ENCODE measurements at regions not wholly inside any gene's neighbourhood (a gene's known extent, or its start where the extent isn't known, plus 50 kb on each side); places are given as distances from the start of the nearest gene placed in this dataset.
"Not testable (repeated sequence)": the region's sequence is repeated elsewhere in the genome, so short reads cannot be mapped to it uniquely, and the experiment has no call there.

DNA sequence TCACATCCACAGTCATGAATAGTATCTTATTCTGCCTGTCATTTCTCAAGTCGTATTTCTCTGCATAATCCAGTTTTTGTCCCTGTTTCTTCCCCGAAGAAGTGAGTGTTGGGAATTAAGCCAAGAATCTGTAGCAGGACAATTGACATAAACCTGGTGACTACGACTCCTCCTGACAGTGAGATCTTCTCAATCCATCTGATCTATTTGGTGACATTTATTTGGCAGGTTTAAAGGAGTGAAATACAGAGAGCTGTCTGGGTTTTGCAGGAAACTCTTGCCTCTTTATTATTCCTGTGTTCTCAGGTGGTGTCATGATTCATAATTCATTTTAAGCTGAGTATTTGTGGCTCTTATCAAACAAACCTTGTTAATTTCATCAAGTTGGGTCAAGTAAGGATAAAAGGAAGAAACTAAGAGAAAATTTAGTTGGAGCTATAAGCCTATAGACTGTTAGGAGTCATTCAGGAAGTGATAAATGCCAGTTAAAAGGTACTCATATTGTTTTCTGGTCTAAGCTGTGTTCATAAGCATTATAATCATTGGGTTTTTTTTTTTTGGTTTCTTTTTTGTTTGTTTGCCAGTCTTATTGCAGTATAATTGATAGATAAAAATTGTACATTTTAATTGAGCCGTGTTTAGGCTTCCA, 95.9 kb upstream of the PCSK1 start:
- in situ Hi-C loops (cut with HindIII; ENCODE audit: low sequenced_read_pairs), result no loop called here

GRCh38 chr5:96529559-96529958, 96.5 kb upstream of the PCSK1 start:
- in situ Hi-C loops (cut with HindIII; ENCODE audit: low sequenced_read_pairs), result no loop called here

- in situ Hi-C loops (cut with HindIII; ENCODE audit: low sequenced_read_pairs), result no loop called here
These were observed 97.9 kb upstream of the PCSK1 start for GRCh38 chr5:96530901-96531300.

DNA sequence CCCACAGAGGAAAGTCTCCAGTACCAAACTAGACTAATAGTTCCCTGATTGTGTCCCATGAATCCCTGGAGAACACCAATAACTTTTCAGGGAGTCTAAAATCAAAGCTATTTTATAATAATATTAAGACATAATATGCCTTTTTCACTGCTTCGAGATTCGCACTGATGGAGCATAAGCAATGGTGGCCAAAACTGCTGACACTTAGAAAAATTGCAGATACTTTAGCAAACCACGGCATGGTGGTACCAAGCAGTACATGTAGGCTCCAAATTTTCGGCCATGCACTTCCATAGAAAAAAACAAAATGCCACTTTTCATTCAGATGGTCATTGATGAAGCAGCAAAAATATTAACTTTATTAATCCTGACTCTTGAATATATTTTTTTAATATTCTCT, 100.3 kb upstream of the PCSK1 start:
- in situ Hi-C loops (cut with HindIII; ENCODE audit: low sequenced_read_pairs), result no loop called here

GRCh38 chr5:96537386-96537785, 104.3 kb upstream of the PCSK1 start:
- in situ Hi-C loops (cut with HindIII; ENCODE audit: low sequenced_read_pairs), result no loop called here

- in situ Hi-C loops (cut with HindIII; ENCODE audit: low sequenced_read_pairs), result no loop called here
These were observed 105.8 kb upstream of the PCSK1 start for GRCh38 chr5:96538808-96539250.

DNA sequence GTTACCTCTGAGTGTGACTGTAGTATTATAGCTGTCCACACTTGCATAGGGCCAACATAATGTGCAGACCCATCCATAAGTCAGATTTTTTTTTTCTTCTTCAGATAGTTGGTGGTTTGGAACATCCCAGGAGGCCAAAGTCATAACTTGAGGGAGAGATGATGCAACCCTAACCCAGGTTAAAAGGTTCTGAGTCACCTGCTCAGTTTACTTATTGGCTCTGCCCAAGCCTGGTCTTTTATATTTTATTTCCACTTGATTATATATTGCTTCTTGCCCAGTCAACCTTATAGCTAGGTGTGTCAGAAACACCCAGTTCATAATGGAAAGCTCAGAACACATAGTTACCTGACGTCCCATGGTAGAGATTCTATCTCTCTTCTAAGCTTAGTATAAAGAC, 113.1 kb upstream of the PCSK1 start:
- in situ Hi-C loops (cut with HindIII; ENCODE audit: low sequenced_read_pairs), result no loop called here

GRCh38 chr5:96547486-96547885, 114.4 kb upstream of the PCSK1 start:
- in situ Hi-C loops (cut with HindIII; ENCODE audit: low sequenced_read_pairs), result no loop called here

GRCh38 chr5:96548905-96549304, 113.3 kb upstream of the CAST start:
- in situ Hi-C loops (cut with HindIII; ENCODE audit: low sequenced_read_pairs), result no loop called here

DNA sequence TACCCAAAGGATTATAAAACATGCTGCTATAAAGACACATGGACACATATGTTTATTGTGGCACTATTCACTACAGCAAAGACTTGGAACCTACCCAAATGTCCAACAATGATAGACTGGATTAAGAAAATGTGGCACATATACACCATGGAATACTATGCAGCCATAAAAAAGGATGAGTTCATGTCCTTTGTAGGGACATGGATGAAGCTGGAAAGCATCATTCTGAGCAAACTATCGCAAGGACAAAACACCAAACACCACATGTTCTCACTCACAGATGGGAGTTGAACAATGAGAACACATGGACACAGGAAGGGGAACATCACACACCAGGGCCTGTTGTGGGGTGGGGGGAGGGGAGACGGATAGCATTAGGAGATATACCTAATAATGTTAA, 101.3 kb upstream of the CAST start:
- in situ Hi-C loops (cut with HindIII; ENCODE audit: low sequenced_read_pairs), result not testable (repeated sequence)

- in situ Hi-C loops (cut with HindIII; ENCODE audit: low sequenced_read_pairs), result no loop called here
These were observed 99.6 kb upstream of the CAST start for GRCh38 chr5:96562614-96563013.

DNA sequence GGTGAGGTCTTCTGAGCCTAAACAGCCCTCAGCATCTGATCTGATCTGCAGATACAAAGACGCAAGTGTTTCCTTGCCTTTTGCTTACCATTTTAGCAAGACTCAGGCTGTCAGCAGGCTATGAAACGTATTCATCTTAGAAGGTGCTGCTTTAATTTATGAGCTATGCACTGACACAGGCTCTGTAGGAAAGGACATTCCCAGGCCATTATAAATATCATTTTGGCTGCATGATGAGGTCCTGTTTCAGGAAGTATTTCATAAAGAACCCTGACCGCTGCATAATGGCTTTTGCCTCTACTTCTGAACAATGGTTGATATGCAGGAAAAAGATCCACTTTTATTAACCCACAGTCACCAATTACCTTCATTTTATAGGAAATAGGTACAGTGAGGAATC, 98.4 kb upstream of the CAST start:
- in situ Hi-C loops (cut with HindIII; ENCODE audit: low sequenced_read_pairs), result no loop called here

GRCh38 chr5:96565582-96566265, 96.5 kb upstream of the CAST start:
- in situ Hi-C loops (cut with HindIII; ENCODE audit: low sequenced_read_pairs), result no loop called here

DNA sequence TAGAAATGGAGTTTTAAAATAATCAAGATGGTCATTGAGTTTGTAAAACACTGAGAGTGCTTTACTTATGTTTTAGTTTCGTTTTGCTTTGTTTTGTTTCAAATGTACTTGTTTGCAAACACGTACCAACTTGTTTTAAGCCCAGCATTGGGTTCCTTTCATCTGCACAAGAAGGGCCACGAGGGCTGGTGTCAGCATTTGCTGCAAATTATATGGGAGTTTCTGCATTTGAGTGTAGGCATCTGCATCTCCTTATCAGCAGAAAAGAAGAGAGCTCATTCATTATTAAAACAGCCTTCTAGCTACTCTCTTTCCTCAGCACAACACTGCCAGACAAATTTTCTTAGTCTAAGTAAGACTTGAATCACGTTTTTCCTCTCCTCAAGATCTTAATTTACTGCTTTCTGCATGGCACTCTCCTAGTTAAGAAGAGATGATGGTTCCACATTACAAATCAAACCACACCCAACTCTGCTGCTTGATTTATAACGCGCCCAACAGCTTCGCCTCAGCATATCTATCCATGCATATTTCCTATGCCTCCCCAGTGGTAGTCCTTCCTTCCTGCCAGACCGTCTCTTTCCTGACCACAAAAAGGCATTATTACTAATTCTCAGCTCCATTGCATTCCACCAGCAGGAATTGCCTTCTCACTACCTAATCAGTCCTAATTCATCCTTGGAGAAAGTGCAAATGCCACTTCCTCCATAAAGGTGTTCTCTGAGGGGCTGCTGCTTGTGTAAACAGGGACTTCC, 95.2 kb upstream of the CAST start:
- in situ Hi-C loops (cut with HindIII; ENCODE audit: low sequenced_read_pairs), result no loop called here

- in situ Hi-C loops (cut with HindIII; ENCODE audit: low sequenced_read_pairs), result no loop called here
These were observed 92.8 kb upstream of the CAST start for GRCh38 chr5:96569332-96569731.

DNA sequence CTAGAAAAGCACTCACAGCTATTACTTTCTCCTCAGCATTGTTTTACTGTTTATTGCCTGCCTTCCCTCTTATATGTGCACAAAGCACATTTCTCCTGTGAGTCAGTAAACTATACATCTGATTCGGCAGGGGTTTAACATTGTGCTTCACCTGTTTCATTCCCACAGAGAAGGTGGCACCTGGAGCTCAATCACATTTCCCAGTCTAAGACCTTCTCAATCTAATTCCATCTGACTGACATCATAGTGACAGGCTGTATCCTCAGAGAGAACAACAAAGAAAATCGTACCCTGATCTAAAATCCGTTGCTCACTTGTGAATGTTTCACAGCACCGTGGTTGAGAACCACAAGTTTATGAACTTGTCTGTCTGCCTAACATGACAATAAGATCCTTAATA, 92.4 kb upstream of the CAST start:
- in situ Hi-C loops (cut with HindIII; ENCODE audit: low sequenced_read_pairs), result no loop called here

- in situ Hi-C loops (cut with HindIII; ENCODE audit: low sequenced_read_pairs), result no loop called here
These were observed 89.2 kb upstream of the CAST start for GRCh38 chr5:96572864-96573512.

DNA sequence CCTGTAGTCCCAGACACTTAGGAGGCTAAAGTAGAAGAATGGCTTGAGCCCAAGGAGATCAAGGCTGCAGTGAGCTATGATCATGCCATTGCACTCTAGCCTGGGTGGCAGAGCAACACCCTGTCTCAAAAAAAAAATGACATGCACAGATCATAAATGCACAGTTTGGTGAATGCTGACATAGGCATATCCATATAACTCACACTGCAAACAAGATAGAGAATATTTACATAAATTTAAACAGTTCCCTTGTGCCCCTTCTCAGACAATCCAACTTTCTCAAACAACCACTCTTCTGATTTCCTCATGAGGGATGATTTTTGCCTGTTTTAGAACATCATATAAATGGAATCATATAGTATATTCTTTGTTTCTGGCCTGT, 88.7 kb upstream of the CAST start:
- in situ Hi-C loops (cut with HindIII; ENCODE audit: low sequenced_read_pairs), result no loop called here

- in situ Hi-C loops (cut with HindIII; ENCODE audit: low sequenced_read_pairs), result no loop called here
These were observed 85.3 kb upstream of the CAST start for GRCh38 chr5:96576876-96577275.

DNA sequence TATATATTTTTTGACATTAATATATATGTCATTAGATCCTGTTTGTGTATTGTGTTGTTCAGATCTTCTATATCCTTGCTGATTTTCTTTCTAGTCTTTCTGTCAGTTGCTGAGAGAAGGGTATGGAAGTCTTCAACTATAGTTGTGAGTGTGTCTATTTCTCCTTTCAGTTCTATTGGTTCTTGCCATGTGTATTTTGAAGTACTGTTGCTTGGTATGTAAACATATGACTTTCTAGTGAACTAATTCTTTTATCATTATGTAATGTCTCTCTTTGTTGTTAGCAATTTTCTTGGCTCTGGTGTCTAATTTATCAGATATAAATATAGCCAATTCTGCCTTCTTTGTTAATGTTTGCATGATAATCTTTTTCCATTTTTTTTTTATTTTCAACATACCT, 84.3 kb upstream of the CAST start:
- in situ Hi-C loops (cut with HindIII; ENCODE audit: low sequenced_read_pairs), result no loop called here

DNA sequence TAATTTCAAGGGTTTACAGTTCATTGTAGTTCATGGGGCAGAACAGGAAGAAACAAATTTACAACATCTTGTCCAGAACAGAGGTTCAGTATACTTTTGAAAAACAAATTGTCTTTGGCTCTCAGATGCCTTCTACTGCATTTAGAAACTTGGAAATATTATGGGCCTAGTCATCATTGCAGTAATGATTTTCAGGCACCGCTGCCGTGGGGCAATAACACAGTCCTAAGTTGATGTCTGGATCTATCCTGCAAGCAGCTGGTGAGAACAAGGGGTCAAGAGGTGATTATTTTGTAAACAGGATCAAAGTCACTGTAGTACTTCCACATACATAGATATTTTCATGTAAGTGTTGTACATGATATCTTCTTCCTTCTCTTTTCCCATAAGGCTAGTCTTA, 82.5 kb upstream of the CAST start:
- in situ Hi-C loops (cut with HindIII; ENCODE audit: low sequenced_read_pairs), result no loop called here

DNA sequence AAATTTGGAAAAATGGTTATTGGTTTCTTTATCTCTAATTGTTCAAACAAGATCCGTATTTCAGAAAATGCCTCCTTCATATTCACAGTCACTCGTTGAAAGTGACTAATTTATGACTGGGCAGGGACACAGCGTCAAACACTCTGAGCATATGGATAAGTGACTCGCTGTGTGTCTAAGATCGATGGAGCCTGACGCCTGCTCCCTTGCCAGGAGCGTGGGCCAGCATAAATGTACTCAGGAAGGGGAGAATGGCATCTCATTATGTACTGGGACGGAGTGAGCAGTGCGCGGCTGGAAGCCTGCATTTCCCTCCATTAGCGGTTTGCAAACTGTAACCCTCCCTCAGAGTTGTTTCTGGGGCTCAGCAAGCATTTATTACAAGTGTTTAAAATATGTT, 79.8 kb upstream of the CAST start:
- in situ Hi-C loops (cut with HindIII; ENCODE audit: low sequenced_read_pairs), result no loop called here

Measured in DLD1 (cell line).